Vagina (tissue), 2 donors: ENCODE measurements at regions not wholly inside any gene's neighbourhood (a gene's known extent, or its start where the extent isn't known, plus 50 kb on each side); places are given as distances from the start of the nearest gene placed in this dataset.

Experiments used
- DNase-seq, 2 donors: peaks; one replicate each; pipeline ENCODE4 v3.0.0-alpha.2; 2017; ENCODE audit errors: extremely low spot score in 2 of 2
- H3K27ac ChIP-seq: fragments of 200-600 bp; sonication (generic); one replicate; pipeline ENCODE4 v1.5.1; 2019
- H3K27me3 ChIP-seq: fragments of 200-600 bp; sonication (generic); one replicate; pipeline ENCODE4 v1.5.1; 2019
- H3K36me3 ChIP-seq, 2 donors: fragments of 200-600 bp; sonication (generic); one replicate each; pipeline ENCODE4 v1.5.1; 2017 to 2019
- H3K4me1 ChIP-seq: fragments of 200-600 bp; sonication (generic); one replicate; pipeline ENCODE4 v1.5.1; 2019
- H3K4me3 ChIP-seq, 2 donors: fragments of 200-600 bp; sonication (generic); 1 replicate in 1 of 2; 2 replicates in 1 of 2; pipeline ENCODE4 v1.5.1; 2016 to 2019
- H3K9me3 ChIP-seq: fragments of 200-600 bp; sonication (generic); one replicate; pipeline ENCODE4 v1.5.1; 2019
- CTCF ChIP-seq, 3 experiments: fragments of 450-650 bp in 2 of 3; fragments of 200-600 bp in 1 of 3; sonication (generic) in 1 of 3; IDR thresholded peaks; one replicate each; pipeline ENCODE4 v1.5.1; 2017 to 2019; ENCODE audit warnings: antibody characterized with exemption in 3 of 3, mild to moderate bottlenecking in 2 of 3, moderate library complexity in 2 of 3
- POLR2A ChIP-seq, 2 donors: fragments of 450-650 bp; IDR thresholded peaks; one replicate each; pipeline ENCODE4 v1.6.1; 2017; ENCODE audit warnings: antibody characterized with exemption in 2 of 2, mild to moderate bottlenecking in 2 of 2, moderate library complexity in 2 of 2
- POLR2AphosphoS5 ChIP-seq, 2 donors: sonication (generic); formaldehyde crosslinking; IDR thresholded peaks; one replicate each; pipeline ENCODE4 v1.9.0; 2017; ENCODE audit warnings: antibody characterized with exemption in 2 of 2, mild to moderate bottlenecking in 2 of 2, low read depth in 1 of 2; ENCODE audit not compliant: insufficient read depth in 1 of 2
- intact Hi-C: fragments of 100-400 bp; cut with DNase I; formaldehyde crosslinking; loops from one replicate; pipeline ENCODE4 v1.15.1; 2023

- H3K27me3 ChIP-seq, result no peaks in the 10 kb centered on the region
- no peak overlapping the region for H3K27ac ChIP-seq
- no peak for TF ChIP-seq POLR2A (IDR thresholded peaks at IDR 0.05)
- TF ChIP-seq CTCF (IDR thresholded peaks at IDR 0.05), result no peak
- TF ChIP-seq POLR2AphosphoS5 (IDR thresholded peaks at IDR 0.05; ENCODE audit: insufficient read depth in 1 of 2, low read depth in 1 of 2), result no peak
- intact Hi-C loops, result loop anchor here (10.0 kb wide), 1 partner anchor 847 kb away; no protein-coding TSS in a partner anchor
- H3K4me3 ChIP-seq, result no peak overlapping the region
- no peaks in the 10 kb centered on the region for H3K9me3 ChIP-seq
- H3K4me1 ChIP-seq, result peaks cover 8% of the 10 kb centered on the region
- DNase-seq, result no peak
- H3K36me3 ChIP-seq, result no peaks in the 10 kb centered on the region
Measured at GRCh38 chr15:66912001-66912400, 153.4 kb upstream of the SMAD3 start.

GRCh38 chr15:66912441-66912840 is 153.0 kb upstream of the SMAD3 start:
- TF ChIP-seq CTCF (IDR thresholded peaks at IDR 0.05) (no peak), POLR2AphosphoS5 (IDR thresholded peaks at IDR 0.05; ENCODE audit: insufficient read depth in 1 of 2, low read depth in 1 of 2) (no peak), POLR2A (IDR thresholded peaks at IDR 0.05) (no peak)
- no peak for DNase-seq
- no peaks in the 10 kb centered on the region for H3K27me3 ChIP-seq
- H3K27ac ChIP-seq, result no peak overlapping the region
- H3K4me1 ChIP-seq, result peaks cover 8% of the 10 kb centered on the region
- no peaks in the 10 kb centered on the region for H3K9me3 ChIP-seq
- intact Hi-C loops, result loop anchor here (10.0 kb wide), 1 partner anchor 848 kb away; no protein-coding TSS in a partner anchor
- no peaks in the 10 kb centered on the region for H3K36me3 ChIP-seq
- no peak overlapping the region for H3K4me3 ChIP-seq

GRCh38 chr15:66917904-66918448 is 147.4 kb upstream of the SMAD3 start:
- H3K4me1 ChIP-seq, result no peaks in the 10 kb centered on the region
- H3K27ac ChIP-seq, result no peak overlapping the region
- no peaks in the 10 kb centered on the region for H3K9me3 ChIP-seq
- DNase-seq, result no peak
- TF ChIP-seq CTCF (IDR thresholded peaks at IDR 0.05), result no peak
- no peak for TF ChIP-seq POLR2A (IDR thresholded peaks at IDR 0.05)
- no peak for TF ChIP-seq POLR2AphosphoS5 (IDR thresholded peaks at IDR 0.05; ENCODE audit: insufficient read depth in 1 of 2, low read depth in 1 of 2)
- H3K4me3 ChIP-seq, result no peak overlapping the region
- H3K27me3 ChIP-seq, result no peaks in the 10 kb centered on the region
- no peaks in the 10 kb centered on the region for H3K36me3 ChIP-seq
- intact Hi-C loops, result loop anchor here (10.0 kb wide), 1 partner anchor 853 kb away; no protein-coding TSS in a partner anchor

GRCh38 chr15:66919421-66919820 is 146.0 kb upstream of the SMAD3 start:
- H3K4me3 ChIP-seq, result no peak overlapping the region
- intact Hi-C loops, result loop anchor here (10.0 kb wide), 1 partner anchor 855 kb away; no protein-coding TSS in a partner anchor
- H3K4me1 ChIP-seq, result no peaks in the 10 kb centered on the region
- H3K36me3 ChIP-seq, result no peaks in the 10 kb centered on the region
- no peaks in the 10 kb centered on the region for H3K9me3 ChIP-seq
- TF ChIP-seq POLR2A (IDR thresholded peaks at IDR 0.05) (no peak), POLR2AphosphoS5 (IDR thresholded peaks at IDR 0.05; ENCODE audit: insufficient read depth in 1 of 2, low read depth in 1 of 2) (no peak), CTCF (IDR thresholded peaks at IDR 0.05) (no peak)
- H3K27ac ChIP-seq, result no peak overlapping the region
- DNase-seq, result no peak
- no peaks in the 10 kb centered on the region for H3K27me3 ChIP-seq

GRCh38 chr15:66921319-66921915 is 144.0 kb upstream of the SMAD3 start:
- no peak for DNase-seq
- no peaks in the 10 kb centered on the region for H3K27me3 ChIP-seq
- intact Hi-C loops, result no loop called here
- TF ChIP-seq POLR2AphosphoS5 (IDR thresholded peaks at IDR 0.05; ENCODE audit: insufficient read depth in 1 of 2, low read depth in 1 of 2) (no peak), CTCF (IDR thresholded peaks at IDR 0.05) (no peak), POLR2A (IDR thresholded peaks at IDR 0.05) (no peak)
- H3K4me3 ChIP-seq, result no peak overlapping the region
- no peaks in the 10 kb centered on the region for H3K4me1 ChIP-seq
- H3K9me3 ChIP-seq, result no peaks in the 10 kb centered on the region
- no peaks in the 10 kb centered on the region for H3K36me3 ChIP-seq
- H3K27ac ChIP-seq, result no peak overlapping the region
